ENCODE measurements at regions not wholly inside any gene's neighbourhood (a gene's known extent, or its start where the extent isn't known, plus 50 kb on each side); places are given as distances from the start of the nearest gene placed in this dataset.

- no peak for TF ChIP-seq CTCF (IDR thresholded peaks at IDR 0.05)
- TF ChIP-seq POLR2AphosphoS5 (IDR thresholded peaks at IDR 0.05) = no peak
Measured at GRCh38 chr5:57411982-57412381, 70.6 kb downstream of the ACTBL2 start.
